Esophagus muscularis mucosa (tissue), 4 donors: ENCODE measurements at regions not wholly inside any gene's neighbourhood (a gene's known extent, or its start where the extent isn't known, plus 50 kb on each side); places are given as distances from the start of the nearest gene placed in this dataset.
"Not testable (repeated sequence)": the region's sequence is repeated elsewhere in the genome, so short reads cannot be mapped to it uniquely, and the experiment has no call there.

Source experiments
- DNase-seq: peaks from one replicate; pipeline ENCODE4 v3.0.0-alpha.2; 2017; ENCODE audit errors: extremely low spot score
- H3K27ac ChIP-seq, 4 donors: fragments of 200-600 bp; sonication (generic); replicated peaks in 1 of 4; 1 replicate in 3 of 4; 2 replicates in 1 of 4; pipeline ENCODE4 v1.5.1; 2016 to 2019; ENCODE audit warnings: mild to moderate bottlenecking in 1 of 4
- H3K27me3 ChIP-seq, 4 donors: fragments of 200-600 bp; sonication (generic); one replicate each; pipeline versions ENCODE4 v1.5.1 to v1.6.0; 2016 to 2019
- H3K36me3 ChIP-seq, 4 donors: fragments of 200-600 bp; sonication (generic); one replicate each; pipeline ENCODE4 v1.5.1; 2016 to 2019
- H3K4me1 ChIP-seq, 4 donors: fragments of 200-600 bp; sonication (generic); one replicate each; pipeline ENCODE4 v1.5.1; 2016 to 2019
- H3K4me3 ChIP-seq, 4 donors: fragments of 200-600 bp; sonication (generic); 1 replicate in 2 of 4; 2 replicates in 2 of 4; pipeline ENCODE4 v1.5.1; 2016 to 2019; ENCODE audit warnings: mild to moderate bottlenecking in 4 of 4, moderate library complexity in 1 of 4
- H3K9me3 ChIP-seq, 4 donors: fragments of 200-600 bp; sonication (generic); 1 replicate in 3 of 4; 2 replicates in 1 of 4; pipeline ENCODE4 v1.5.1; 2016 to 2019
- CTCF ChIP-seq, 3 experiments: fragments of 200-600 bp in 2 of 3; fragments of 450-650 bp in 1 of 3; sonication (generic) in 2 of 3; IDR thresholded peaks; one replicate each; pipeline ENCODE4 v1.5.1; 2017 to 2019; ENCODE audit warnings: antibody characterized with exemption in 3 of 3, mild to moderate bottlenecking in 2 of 3, moderate library complexity in 1 of 3
- EP300 ChIP-seq: sonication (generic); formaldehyde crosslinking; IDR thresholded peaks from one replicate; pipeline ENCODE4 v1.6.1; 2017; ENCODE audit warnings: antibody characterized with exemption
- POLR2A ChIP-seq: fragments of 450-650 bp; IDR thresholded peaks from one replicate; pipeline ENCODE4 v1.6.1; 2017; ENCODE audit warnings: antibody characterized with exemption, moderate library complexity, mild to moderate bottlenecking, low read depth
- POLR2AphosphoS5 ChIP-seq, 2 donors: sonication (generic); formaldehyde crosslinking; IDR thresholded peaks; one replicate each; pipeline ENCODE4 v1.6.1; 2017; ENCODE audit warnings: antibody characterized with exemption in 2 of 2
- WGBS: methylation state at CpG from one replicate; pipeline ENCODE4 v1.1.5; 2018; 5-methylcytosine and 5-hydroxymethylcytosine counted together
- intact Hi-C: fragments of 100-400 bp; cut with DNase I; formaldehyde crosslinking; loops from one replicate; pipeline ENCODE4 v1.15.1; 2023

- H3K27ac ChIP-seq = no peak overlapping the region
- H3K4me3 ChIP-seq = no peak overlapping the region
- H3K36me3 ChIP-seq = no peaks in the 10 kb centered on the region
- TF ChIP-seq POLR2A = no peak
- TF ChIP-seq CTCF (IDR thresholded peaks at IDR 0.05) = no peak
- TF ChIP-seq EP300 = no peak
- no peak for TF ChIP-seq POLR2AphosphoS5 (IDR thresholded peaks at IDR 0.05)
- 75% methylated on average over 4 of the region's 4 CpGs for WGBS
- H3K4me1 ChIP-seq = no peaks in the 10 kb centered on the region
- H3K27me3 ChIP-seq = no peaks in the 10 kb centered on the region
- no peaks in the 10 kb centered on the region for H3K9me3 ChIP-seq
- DNase-seq = no peak
- intact Hi-C loops = no loop called here
These were observed 84.7 kb upstream of the CYRIA start for GRCh38 chr2:16750175-16750924.

- intact Hi-C loops, H3K4me3 ChIP-seq, H3K4me1 ChIP-seq, H3K9me3 ChIP-seq, H3K27me3 ChIP-seq, DNase-seq, H3K36me3 ChIP-seq, H3K27ac ChIP-seq: not testable (repeated sequence)
- WGBS = 69% methylated on average over 1 of the region's 1 CpG
These were observed 83.1 kb upstream of the CYRIA start for GRCh38 chr2:16748511-16749266.

GRCh38 chr2:16747689-16748088, 82.1 kb upstream of the CYRIA start:
- H3K36me3 ChIP-seq = no peaks in the 10 kb centered on the region
- 90% methylated on average over 2 of the region's 2 CpGs for WGBS
- H3K4me1 ChIP-seq = no peaks in the 10 kb centered on the region
- H3K4me3 ChIP-seq = no peak overlapping the region
- TF ChIP-seq POLR2AphosphoS5 (IDR thresholded peaks at IDR 0.05) = no peak
- no peak for TF ChIP-seq CTCF (IDR thresholded peaks at IDR 0.05)
- TF ChIP-seq POLR2A = no peak
- no peak for TF ChIP-seq EP300
- no peak for DNase-seq
- no peaks in the 10 kb centered on the region for H3K9me3 ChIP-seq
- intact Hi-C loops = no loop called here
- H3K27ac ChIP-seq = no peak overlapping the region
- H3K27me3 ChIP-seq = no peaks in the 10 kb centered on the region

GRCh38 chr2:16747257-16747656, 81.6 kb upstream of the CYRIA start:
- intact Hi-C loops = no loop called here
- Histone ChIP-seq H3K27ac (no peak overlapping the region), H3K4me3 (no peak overlapping the region), H3K36me3 (no peaks in the 10 kb centered on the region), H3K4me1 (no peaks in the 10 kb centered on the region), H3K9me3 (no peaks in the 10 kb centered on the region), H3K27me3 (no peaks in the 10 kb centered on the region)
- no peak for TF ChIP-seq POLR2AphosphoS5 (IDR thresholded peaks at IDR 0.05)
- TF ChIP-seq POLR2A = no peak
- TF ChIP-seq CTCF (IDR thresholded peaks at IDR 0.05) = no peak
- no peak for TF ChIP-seq EP300
- WGBS = 92% methylated on average over 5 of the region's 5 CpGs
- DNase-seq = no peak

GRCh38 chr2:16746833-16747232, 81.2 kb upstream of the CYRIA start:
- Histone ChIP-seq H3K4me3 (no peak overlapping the region), H3K27me3 (no peaks in the 10 kb centered on the region), H3K27ac (no peak overlapping the region), H3K36me3 (no peaks in the 10 kb centered on the region), H3K4me1 (no peaks in the 10 kb centered on the region), H3K9me3 (no peaks in the 10 kb centered on the region)
- DNase-seq = no peak
- intact Hi-C loops = no loop called here
- WGBS = 78% methylated on average over 3 of the region's 3 CpGs
- TF ChIP-seq POLR2AphosphoS5 (IDR thresholded peaks at IDR 0.05) (no peak), POLR2A (no peak), EP300 (no peak), CTCF (IDR thresholded peaks at IDR 0.05) (no peak)
